HL-60 (cell line): ENCODE measurements at regions not wholly inside any gene's neighbourhood (a gene's known extent, or its start where the extent isn't known, plus 50 kb on each side); places are given as distances from the start of the nearest gene placed in this dataset.

Source experiments
- GABPA ChIP-seq: IDR thresholded peaks from 2 replicates; pipeline ENCODE4 v1.6.1; 2012; ENCODE audit warnings: low read depth
- POLR2AphosphoS5 ChIP-seq: IDR thresholded peaks from 2 replicates; pipeline ENCODE4 v1.6.1; 2012; ENCODE audit warnings: low read depth
- REST ChIP-seq: IDR thresholded peaks from 2 replicates; pipeline ENCODE4 v1.6.1; 2012; ENCODE audit warnings: low read depth; ENCODE audit not compliant: insufficient replicate concordance
- SPI1 ChIP-seq: IDR thresholded peaks from 2 replicates; pipeline ENCODE4 v1.6.1; 2012; ENCODE audit warnings: low read depth, mild to moderate bottlenecking, borderline replicate concordance
- TF ChIP-seq, protein P1 (sequence below): IDR thresholded peaks from one replicate; pipeline ENCODE4 v1.5.1; 2011; ENCODE audit warnings: low read length, control low read depth, inconsistent platforms; ENCODE audit not compliant: insufficient read depth

GRCh38 chr20:24235296-24236175 lies 233.9 kb upstream of the SYNDIG1 start:
- no peak for TF ChIP-seq POLR2AphosphoS5
- TF ChIP-seq, protein P1, sequence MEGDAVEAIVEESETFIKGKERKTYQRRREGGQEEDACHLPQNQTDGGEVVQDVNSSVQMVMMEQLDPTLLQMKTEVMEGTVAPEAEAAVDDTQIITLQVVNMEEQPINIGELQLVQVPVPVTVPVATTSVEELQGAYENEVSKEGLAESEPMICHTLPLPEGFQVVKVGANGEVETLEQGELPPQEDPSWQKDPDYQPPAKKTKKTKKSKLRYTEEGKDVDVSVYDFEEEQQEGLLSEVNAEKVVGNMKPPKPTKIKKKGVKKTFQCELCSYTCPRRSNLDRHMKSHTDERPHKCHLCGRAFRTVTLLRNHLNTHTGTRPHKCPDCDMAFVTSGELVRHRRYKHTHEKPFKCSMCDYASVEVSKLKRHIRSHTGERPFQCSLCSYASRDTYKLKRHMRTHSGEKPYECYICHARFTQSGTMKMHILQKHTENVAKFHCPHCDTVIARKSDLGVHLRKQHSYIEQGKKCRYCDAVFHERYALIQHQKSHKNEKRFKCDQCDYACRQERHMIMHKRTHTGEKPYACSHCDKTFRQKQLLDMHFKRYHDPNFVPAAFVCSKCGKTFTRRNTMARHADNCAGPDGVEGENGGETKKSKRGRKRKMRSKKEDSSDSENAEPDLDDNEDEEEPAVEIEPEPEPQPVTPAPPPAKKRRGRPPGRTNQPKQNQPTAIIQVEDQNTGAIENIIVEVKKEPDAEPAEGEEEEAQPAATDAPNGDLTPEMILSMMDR: no peak
- TF ChIP-seq SPI1: no peak
- no peak for TF ChIP-seq REST
- TF ChIP-seq GABPA: no peak
